ENCODE measurements at regions not wholly inside any gene's neighbourhood (a gene's known extent, or its start where the extent isn't known, plus 50 kb on each side); places are given as distances from the start of the nearest gene placed in this dataset.

- TF ChIP-seq CTCF (IDR thresholded peaks at IDR 0.05) (no peak), POLR2A (IDR thresholded peaks at IDR 0.05) (no peak)
Measured at GRCh38 chr10:36183056-36183455, 541.0 kb upstream of the FZD8 start.

Data from right lobe of liver (tissue), 4 donors.